Liver (tissue), 8 donors: ENCODE measurements at regions not wholly inside any gene's neighbourhood (a gene's known extent, or its start where the extent isn't known, plus 50 kb on each side); places are given as distances from the start of the nearest gene placed in this dataset.

Experiments
- DNase-seq: peaks from one replicate; pipeline ENCODE4 v3.0.0-alpha.2; 2017; ENCODE audit warnings: low spot score
- H3K27ac ChIP-seq, 2 donors: one replicate each; pipeline ENCODE4 v1.7.0; 2013; ENCODE audit warnings: inconsistent platforms in 2 of 2, low read length in 2 of 2, control low read depth in 1 of 2, low read depth in 1 of 2, mild to moderate bottlenecking in 1 of 2
- H3K27me3 ChIP-seq, 4 donors: one replicate each; pipeline versions ENCODE4 v1.6.1 to v1.7.0; 2013; ENCODE audit warnings: low read length in 3 of 4, inconsistent platforms in 1 of 4, mild to moderate bottlenecking in 1 of 4, moderate library complexity in 1 of 4; ENCODE audit not compliant: control insufficient read depth in 4 of 4, insufficient read depth in 4 of 4
- H3K36me3 ChIP-seq, 4 donors: one replicate each; pipeline versions ENCODE4 v1.6.1 to v1.7.0; 2013; ENCODE audit warnings: low read length in 3 of 4, mild to moderate bottlenecking in 3 of 4, low read depth in 1 of 4, moderate library complexity in 1 of 4; ENCODE audit not compliant: control insufficient read depth in 4 of 4, insufficient read depth in 3 of 4
- H3K4me1 ChIP-seq, 4 donors: one replicate each; pipeline versions ENCODE4 v1.6.1 to v1.7.0; 2013; ENCODE audit warnings: low read length in 3 of 4, mild to moderate bottlenecking in 3 of 4, moderate library complexity in 1 of 4; ENCODE audit not compliant: control insufficient read depth in 4 of 4, insufficient read depth in 4 of 4
- H3K4me3 ChIP-seq, 3 donors: one replicate each; pipeline versions ENCODE4 v1.6.1 to v1.7.0; 2013; ENCODE audit warnings: low read length in 3 of 3, control low read depth in 1 of 3, low read depth in 1 of 3, mild to moderate bottlenecking in 1 of 3
- H3K9ac ChIP-seq, 2 donors: one replicate each; pipeline ENCODE4 v1.7.0; 2013; ENCODE audit warnings: low read length in 2 of 2, mild to moderate bottlenecking in 2 of 2, moderate library complexity in 2 of 2, control low read depth in 1 of 2, low read depth in 1 of 2
- H3K9me3 ChIP-seq, 4 donors: one replicate each; pipeline versions ENCODE4 v1.6.1 to v1.7.0; 2013; ENCODE audit warnings: low read length in 3 of 4; ENCODE audit not compliant: control insufficient read depth in 4 of 4
- EGR1 ChIP-seq, 2 donors: IDR thresholded peaks; 2 replicates each; pipeline ENCODE4 v1.6.1; 2016 to 2018; ENCODE audit warnings: antibody characterized with exemption in 2 of 2, low read depth in 2 of 2
- FOXA1 ChIP-seq: IDR thresholded peaks from 2 replicates; pipeline ENCODE4 v1.6.1; 2016; ENCODE audit warnings: antibody characterized with exemption
- HNF4A ChIP-seq, 2 donors: conservative IDR thresholded peaks; 2 replicates each; pipeline ENCODE4 v1.6.1; 2016; ENCODE audit warnings: antibody characterized with exemption in 2 of 2, mild to moderate bottlenecking in 2 of 2
- HNF4G ChIP-seq: IDR thresholded peaks from 2 replicates; pipeline ENCODE4 v1.6.1; 2016; ENCODE audit warnings: antibody characterized with exemption
- JUND ChIP-seq, 2 donors: IDR thresholded peaks; 2 replicates each; pipeline ENCODE4 v1.6.1; 2016; ENCODE audit warnings: antibody characterized with exemption in 2 of 2
- RAD21 ChIP-seq, 2 donors: IDR thresholded peaks; 2 replicates each; pipeline ENCODE4 v1.6.1; 2016; ENCODE audit warnings: antibody characterized with exemption in 2 of 2, mild to moderate bottlenecking in 2 of 2
- RXRA ChIP-seq, 2 donors: IDR thresholded peaks; 2 replicates each; pipeline ENCODE4 v1.6.1; 2017 to 2018; ENCODE audit warnings: antibody characterized with exemption in 2 of 2, mild to moderate bottlenecking in 1 of 2
- SP1 ChIP-seq: IDR thresholded peaks from 2 replicates; pipeline ENCODE4 v1.6.1; 2018; ENCODE audit warnings: antibody characterized with exemption, mild to moderate bottlenecking
- TAF1 ChIP-seq: conservative IDR thresholded peaks from 2 replicates; pipeline ENCODE4 v1.6.1; 2016; ENCODE audit warnings: antibody characterized with exemption, mild to moderate bottlenecking
- YY1 ChIP-seq: IDR thresholded peaks from 2 replicates; pipeline ENCODE4 v1.6.1; 2016; ENCODE audit warnings: antibody characterized with exemption, mild to moderate bottlenecking
- WGBS: extraction: QIAGEN DNeasy Blood & Tissue Kit; methylation state at CpG from one replicate; pipeline ENCODE4 v1.1.7; 2013; 5-methylcytosine and 5-hydroxymethylcytosine counted together
- TF ChIP-seq, protein P1 (sequence below): fragments of 150-350 bp; IDR thresholded peaks from 2 replicates; pipeline ENCODE4 v1.5.1; 2017; ENCODE audit warnings: improper control_type of control experiment, low read depth, low read length; ENCODE audit not compliant: missing input control
- donor health status: healthy.
- donor health status: healthy.
- donor health status: healthy.
- donor health status: healthy.
- donor health status: healthy.

DNA sequence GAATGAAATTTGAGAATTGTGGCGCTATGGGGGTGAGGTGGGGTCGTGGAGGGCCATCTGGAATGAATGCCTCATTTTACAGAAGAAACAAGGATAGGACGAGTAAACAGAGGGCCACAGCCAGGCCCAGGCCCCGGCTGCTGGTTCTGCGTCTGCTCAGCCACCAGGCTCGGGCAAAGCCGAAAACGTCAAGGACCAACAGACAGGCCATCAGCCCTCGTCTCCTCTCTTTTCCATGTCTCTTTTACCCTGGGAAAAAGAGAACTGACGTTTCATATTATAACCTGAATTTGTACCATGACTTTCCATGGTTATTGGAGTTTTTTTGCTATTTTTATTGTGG lies 212.4 kb upstream of the ARID1B start:
- Histone ChIP-seq H3K4me1 (no peaks in the 10 kb centered on the region), H3K9ac (peak overlapping the region in 1 of 2 donors; percentile 12), H3K4me3 (no peak overlapping the region), H3K27me3 (no peaks in the 10 kb centered on the region), H3K36me3 (no peaks in the 10 kb centered on the region), H3K9me3 (peaks cover 0 to 3% (median 0%) of the 10 kb centered on the region in 4 donors), H3K27ac (no peak overlapping the region)
- TF ChIP-seq JUND (IDR thresholded peaks at IDR 0.05) (no peak), HNF4A (conservative IDR thresholded peaks at IDR 0.05) (no peak), YY1 (no peak), HNF4G (no peak), EGR1 (IDR thresholded peaks at IDR 0.05; ENCODE audit: low read depth in 2 of 2) (no peak), TAF1 (no peak), FOXA1 (no peak), RAD21 (IDR thresholded peaks at IDR 0.05) (no peak)
- TF ChIP-seq, protein P1, sequence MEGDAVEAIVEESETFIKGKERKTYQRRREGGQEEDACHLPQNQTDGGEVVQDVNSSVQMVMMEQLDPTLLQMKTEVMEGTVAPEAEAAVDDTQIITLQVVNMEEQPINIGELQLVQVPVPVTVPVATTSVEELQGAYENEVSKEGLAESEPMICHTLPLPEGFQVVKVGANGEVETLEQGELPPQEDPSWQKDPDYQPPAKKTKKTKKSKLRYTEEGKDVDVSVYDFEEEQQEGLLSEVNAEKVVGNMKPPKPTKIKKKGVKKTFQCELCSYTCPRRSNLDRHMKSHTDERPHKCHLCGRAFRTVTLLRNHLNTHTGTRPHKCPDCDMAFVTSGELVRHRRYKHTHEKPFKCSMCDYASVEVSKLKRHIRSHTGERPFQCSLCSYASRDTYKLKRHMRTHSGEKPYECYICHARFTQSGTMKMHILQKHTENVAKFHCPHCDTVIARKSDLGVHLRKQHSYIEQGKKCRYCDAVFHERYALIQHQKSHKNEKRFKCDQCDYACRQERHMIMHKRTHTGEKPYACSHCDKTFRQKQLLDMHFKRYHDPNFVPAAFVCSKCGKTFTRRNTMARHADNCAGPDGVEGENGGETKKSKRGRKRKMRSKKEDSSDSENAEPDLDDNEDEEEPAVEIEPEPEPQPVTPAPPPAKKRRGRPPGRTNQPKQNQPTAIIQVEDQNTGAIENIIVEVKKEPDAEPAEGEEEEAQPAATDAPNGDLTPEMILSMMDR, result no peak
- WGBS, result 74% methylated on average over 10 of the region's 10 CpGs
- no peak for DNase-seq

DNA sequence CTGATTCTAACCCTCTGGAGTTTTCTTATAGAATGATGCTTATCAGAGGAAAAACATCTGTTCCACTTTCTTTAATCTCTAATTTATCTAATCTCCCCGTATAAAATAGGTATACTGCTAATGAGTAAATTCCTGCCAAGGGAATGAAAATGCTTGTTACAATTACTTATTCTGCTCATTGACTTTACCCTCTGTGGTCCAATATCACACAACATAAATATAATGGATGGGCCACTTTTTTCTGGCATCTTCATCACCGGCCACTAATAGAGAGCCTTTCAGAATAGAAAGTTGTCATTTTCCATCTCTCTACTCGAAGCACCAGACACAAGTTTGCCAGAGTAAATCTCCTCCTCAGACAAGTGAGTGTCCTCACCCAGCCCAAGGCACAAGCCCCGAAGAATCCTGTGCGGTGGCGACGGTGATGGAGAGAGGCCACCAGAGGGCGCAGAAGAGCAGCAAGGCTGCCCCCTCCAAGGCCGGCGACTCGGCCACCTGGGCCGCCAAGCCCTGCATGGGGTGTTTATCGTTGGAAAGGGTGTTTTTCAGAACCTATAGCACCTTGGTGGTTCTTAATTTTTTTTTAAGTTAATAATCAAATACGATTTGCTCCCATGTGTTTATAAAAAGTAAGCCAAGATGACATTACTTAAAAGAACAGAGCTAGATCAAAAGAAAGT lies 212.9 kb upstream of the ARID1B start:
- no peaks in the 10 kb centered on the region for H3K27me3 ChIP-seq
- peak overlapping the region in 1 of 2 donors; percentile 12 for H3K9ac ChIP-seq
- H3K4me3 ChIP-seq, result no peak overlapping the region
- TF ChIP-seq JUND (IDR thresholded peaks at IDR 0.05) (no peak), EGR1 (IDR thresholded peaks at IDR 0.05; ENCODE audit: low read depth in 2 of 2) (no peak), YY1 (no peak), SP1 (no peak), RXRA (IDR thresholded peaks at IDR 0.05) (peak in 1 of 2 donors; percentile 23), RAD21 (IDR thresholded peaks at IDR 0.05) (peak; percentile 98 to 99)
- TF ChIP-seq, protein P1, result peak; percentile 83
- H3K9me3 ChIP-seq, result peaks cover 0 to 3% (median 0%) of the 10 kb centered on the region in 4 donors
- peak; percentile 79 for DNase-seq
- H3K36me3 ChIP-seq, result no peaks in the 10 kb centered on the region
- H3K4me1 ChIP-seq, result no peaks in the 10 kb centered on the region
- no peak overlapping the region for H3K27ac ChIP-seq
- WGBS, result 2% methylated on average over 14 of the region's 14 CpGs

DNA sequence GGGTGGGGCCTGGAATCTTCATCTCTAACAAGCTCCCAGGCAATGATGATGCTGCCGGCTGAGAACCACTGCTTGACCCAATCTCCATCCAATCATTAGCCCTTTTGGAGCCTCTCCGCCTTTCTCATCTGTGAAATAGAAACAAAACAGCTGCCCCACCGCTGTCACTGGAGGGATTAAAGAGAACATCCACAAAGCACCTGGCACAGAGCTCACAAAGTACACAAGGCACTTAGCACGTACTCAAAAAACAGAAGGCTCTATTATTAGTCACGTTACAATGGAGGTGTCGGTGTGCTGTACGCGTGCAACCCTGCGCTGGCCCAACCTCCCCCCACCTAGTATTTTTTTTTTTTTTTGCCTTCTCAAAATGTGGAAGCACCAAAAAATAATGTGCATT lies 213.5 kb upstream of the ARID1B start:
- TF ChIP-seq HNF4G (no peak), YY1 (no peak)
- no peak for DNase-seq
- Histone ChIP-seq H3K9ac (no peak overlapping the region), H3K4me3 (no peak overlapping the region), H3K36me3 (no peaks in the 10 kb centered on the region), H3K27me3 (no peaks in the 10 kb centered on the region), H3K9me3 (peaks cover 0 to 1% (median 0%) of the 10 kb centered on the region in 4 donors), H3K27ac (no peak overlapping the region), H3K4me1 (no peaks in the 10 kb centered on the region)
- WGBS, result 76% methylated on average over 9 of the region's 9 CpGs
